ENCODE measurements at regions not wholly inside any gene's neighbourhood (a gene's known extent, or its start where the extent isn't known, plus 50 kb on each side); places are given as distances from the start of the nearest gene placed in this dataset.
A peak's percentile ranks its signal among the peaks of the same experiment; 100 is the strongest.

GRCh38 chr15:99511866-99512661, 53.7 kb upstream of the MEF2A start:
- DNase-seq, result peak; percentile 68

- no peak for DNase-seq
Measured at GRCh38 chr15:99514306-99514705, 51.5 kb upstream of the MEF2A start.
